GM21381 (cell line): ENCODE measurements at regions not wholly inside any gene's neighbourhood (a gene's known extent, or its start where the extent isn't known, plus 50 kb on each side); places are given as distances from the start of the nearest gene placed in this dataset.

Experiments used
- ATAC-seq: cut with Tn5 transposase; IDR thresholded peaks from one replicate; pipeline ENCODE4 v1.9.1; 2021; ENCODE audit warnings: mild to moderate bottlenecking, moderate library complexity; ENCODE audit not compliant: unreplicated experiment

GRCh38 chr13:103275722-103276121 is 209.5 kb upstream of the SLC10A2 start:
- no peak for ATAC-seq

GRCh38 chr13:103275081-103275480 is 208.9 kb upstream of the SLC10A2 start:
- ATAC-seq: no peak

- ATAC-seq: no peak
Observed at GRCh38 chr13:103273825-103274224, 207.6 kb upstream of the SLC10A2 start.

- peak; percentile 51 for ATAC-seq
Observed at GRCh38 chr13:103272770-103273169, 206.6 kb upstream of the SLC10A2 start.

GRCh38 chr13:103263448-103263847 is 197.2 kb upstream of the SLC10A2 start:
- ATAC-seq: no peak

GRCh38 chr13:103255587-103256301 is 189.5 kb upstream of the SLC10A2 start:
- ATAC-seq: no peak

GRCh38 chr13:103250071-103250470 is 183.9 kb upstream of the SLC10A2 start:
- no peak for ATAC-seq

GRCh38 chr13:103246581-103247200 is 180.5 kb upstream of the SLC10A2 start:
- no peak for ATAC-seq

- no peak for ATAC-seq
Observed at GRCh38 chr13:103243495-103243894, 177.3 kb upstream of the SLC10A2 start.

- no peak for ATAC-seq
Observed at GRCh38 chr13:103238441-103238840, 172.2 kb upstream of the SLC10A2 start.

- no peak for ATAC-seq
Observed at GRCh38 chr13:103236213-103236612, 170.0 kb upstream of the SLC10A2 start.

- no peak for ATAC-seq
Observed at GRCh38 chr13:103229674-103230073, 163.5 kb upstream of the SLC10A2 start.

GRCh38 chr13:103224804-103225203 is 158.6 kb upstream of the SLC10A2 start:
- no peak for ATAC-seq

GRCh38 chr13:103222683-103223082 is 156.5 kb upstream of the SLC10A2 start:
- no peak for ATAC-seq

GRCh38 chr13:103218253-103218652 is 152.0 kb upstream of the SLC10A2 start:
- ATAC-seq: no peak

GRCh38 chr13:103213152-103213551 is 146.9 kb upstream of the SLC10A2 start:
- ATAC-seq: no peak

- ATAC-seq: no peak
Observed at GRCh38 chr13:103210348-103210747, 144.1 kb upstream of the SLC10A2 start.

- no peak for ATAC-seq
Observed at GRCh38 chr13:103203735-103204330, 137.6 kb upstream of the SLC10A2 start.

GRCh38 chr13:103200118-103200885 is 134.1 kb upstream of the SLC10A2 start:
- no peak for ATAC-seq

GRCh38 chr13:103199380-103200088 is 133.3 kb upstream of the SLC10A2 start:
- no peak for ATAC-seq

GRCh38 chr13:103196356-103196755 is 130.1 kb upstream of the SLC10A2 start:
- no peak for ATAC-seq
